ENCODE measurements at regions not wholly inside any gene's neighbourhood (a gene's known extent, or its start where the extent isn't known, plus 50 kb on each side); places are given as distances from the start of the nearest gene placed in this dataset.

- TF ChIP-seq, protein P1, sequence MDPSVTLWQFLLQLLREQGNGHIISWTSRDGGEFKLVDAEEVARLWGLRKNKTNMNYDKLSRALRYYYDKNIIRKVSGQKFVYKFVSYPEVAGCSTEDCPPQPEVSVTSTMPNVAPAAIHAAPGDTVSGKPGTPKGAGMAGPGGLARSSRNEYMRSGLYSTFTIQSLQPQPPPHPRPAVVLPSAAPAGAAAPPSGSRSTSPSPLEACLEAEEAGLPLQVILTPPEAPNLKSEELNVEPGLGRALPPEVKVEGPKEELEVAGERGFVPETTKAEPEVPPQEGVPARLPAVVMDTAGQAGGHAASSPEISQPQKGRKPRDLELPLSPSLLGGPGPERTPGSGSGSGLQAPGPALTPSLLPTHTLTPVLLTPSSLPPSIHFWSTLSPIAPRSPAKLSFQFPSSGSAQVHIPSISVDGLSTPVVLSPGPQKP (IDR thresholded peaks at IDR 0.05; ENCODE audit: low read depth, low read length): no peak
- TF ChIP-seq MYB (IDR thresholded peaks at IDR 0.05; ENCODE audit: borderline replicate concordance, low read depth, low read length): no peak
These were observed 164.8 kb upstream of the NDN start (continued) for GRCh38 chr15:23851921-23852320.

DNA sequence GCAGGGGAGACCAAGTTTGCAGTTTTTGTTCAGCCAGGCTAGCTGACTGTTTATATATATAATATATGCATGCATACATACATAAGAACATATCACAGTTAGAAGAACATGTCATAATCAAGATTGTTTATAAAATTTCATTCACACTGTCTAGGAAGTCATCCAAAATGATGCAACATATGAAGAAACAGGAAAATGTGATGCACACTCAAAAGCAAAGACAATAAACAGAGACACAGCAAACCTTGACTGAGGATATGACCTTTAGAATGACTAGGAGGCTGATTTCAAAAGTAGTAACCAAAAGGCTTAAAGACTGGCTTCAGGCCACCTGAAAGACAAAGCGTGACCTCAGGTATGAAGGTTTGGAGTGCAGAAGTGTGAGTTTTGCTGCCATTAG lies 166.2 kb upstream of the NDN start:
- CTCF ChIA-PET: no interaction called here

More for the DNA sequence above, 166.2 kb upstream of the NDN start:
- intact Hi-C loops (cut with micrococcal nuclease; ENCODE audit: unreplicated experiment) (loop anchor here (10.0 kb wide), 1 partner anchor 62 kb away; no protein-coding TSS in a partner anchor), in situ Hi-C loops (cut with MboI) (no loop called here)
- H3K4me2 ChIP-seq (ENCODE audit: control insufficient read depth, insufficient read depth): no peak overlapping the region
- no peak overlapping the region for H3K27ac ChIP-seq (ENCODE audit: control insufficient read depth, insufficient read depth)
- POLR2A ChIA-PET: no interaction called here
- FAIRE-seq (no peak), DNase-seq (ENCODE audit: low read depth, low spot score) (no peak), ATAC-seq (no peak)
- SMC1A ChIA-PET (ENCODE audit: uncharacterized antibody, unreplicated experiment): no interaction called here
- H3K9me3 ChIP-seq (replicated peaks; ENCODE audit: control insufficient read depth, insufficient read depth, low read length): no peaks in the 10 kb centered on the region; the same call in 2 of the 3 replicates
- no peak overlapping the region for H2AFZ ChIP-seq (ENCODE audit: control insufficient read depth, low read depth, low read length)
- H3K79me2 ChIP-seq (ENCODE audit: control insufficient read depth, insufficient read depth, low read length): no peaks in the 10 kb centered on the region
- H3K9ac ChIP-seq (ENCODE audit: control insufficient read depth, insufficient read depth, low read length): no peak overlapping the region
- no peak for TF ChIP-seq STAT3 (IDR thresholded peaks at IDR 0.05; ENCODE audit: low read depth, low read length)
- TF ChIP-seq NFXL1 (IDR thresholded peaks at IDR 0.05; ENCODE audit: borderline replicate concordance): no peak
- no peak for TF ChIP-seq RELA (IDR thresholded peaks at IDR 0.05; ENCODE audit: borderline replicate concordance, partially characterized antibody)
- TF ChIP-seq CEBPZ (IDR thresholded peaks at IDR 0.05; ENCODE audit: low read depth, low read length): no peak
- no peak for TF ChIP-seq TBL1XR1 (IDR thresholded peaks at IDR 0.05; ENCODE audit: low read depth, low read length)
- no peak overlapping the region for H3K4me3 ChIP-seq
- no peaks in the 10 kb centered on the region for H3K27me3 ChIP-seq (replicated peaks in 1 of 2; ENCODE audit: control insufficient read depth in 2 of 2, insufficient read depth in 2 of 2, low read length in 1 of 2)
- RAD21 ChIA-PET (ENCODE audit: unreplicated experiment): no interaction called here
- H4K20me1 ChIP-seq (ENCODE audit: control insufficient read depth, insufficient read depth): no peaks in the 10 kb centered on the region
- no peaks in the 10 kb centered on the region for H3K36me3 ChIP-seq (ENCODE audit: control insufficient read depth in 2 of 2, insufficient read depth in 2 of 2, low read length in 1 of 2)
- no peaks in the 10 kb centered on the region for H3K4me1 ChIP-seq (ENCODE audit: control insufficient read depth, insufficient read depth, low read length)
- 6% methylated on average over 1 of the region's 1 CpG for WGBS (ENCODE audit: insufficient coverage, insufficient replicate concordance, low lambda C conversion rate, missing lambda C conversion rate)
- no TSS peak for BruUV-seq (replicated peaks)

Data from GM12878 (cell line).